Stomach (tissue), 4 donors: ENCODE measurements at regions not wholly inside any gene's neighbourhood (a gene's known extent, or its start where the extent isn't known, plus 50 kb on each side); places are given as distances from the start of the nearest gene placed in this dataset.

Experiments
- CTCF ChIP-seq, 7 experiments: fragments of 450-650 bp in 4 of 7; fragments of 200-600 bp in 3 of 7; sonication (generic) in 3 of 7; IDR thresholded peaks; one replicate each; pipeline ENCODE4 v1.5.1; 2016 to 2019; ENCODE audit warnings: antibody characterized with exemption in 7 of 7, control low read depth in 2 of 7, mild to moderate bottlenecking in 1 of 7
- POLR2A ChIP-seq, 4 donors: fragments of 450-650 bp; IDR thresholded peaks; one replicate each; pipeline ENCODE4 v1.6.1; 2016; ENCODE audit warnings: antibody characterized with exemption in 4 of 4, control low read depth in 2 of 4, mild to moderate bottlenecking in 1 of 4, moderate library complexity in 1 of 4

GRCh38 chr6:92431502-92431901 is 987.9 kb downstream of the EPHA7 start:
- no peak for TF ChIP-seq CTCF (IDR thresholded peaks at IDR 0.05)
- TF ChIP-seq POLR2A (IDR thresholded peaks at IDR 0.05) = no peak
